B cell (primary cell): ENCODE measurements at regions not wholly inside any gene's neighbourhood (a gene's known extent, or its start where the extent isn't known, plus 50 kb on each side); places are given as distances from the start of the nearest gene placed in this dataset.

Source experiments
- ATAC-seq: fragments of 200-7000 bp; cut with Tn5 transposase; one replicate; pipeline ENCODE4 v1.10.0; 2021; ENCODE audit warnings: low read depth, mild to moderate bottlenecking, moderate number of reproducible peaks, moderate library complexity
- CTCF ChIA-PET: fragments of 350-600 bp; sonication (Branson Sonifier 250); formaldehyde crosslinking; loops from one replicate; lab custom pipeline; 2021; ENCODE audit warnings: antibody characterized with exemption, inconsistent platforms; lab: Charles Lee
- POLR2A ChIA-PET: fragments of 350-600 bp; sonication (Branson Sonifier 250); formaldehyde crosslinking; loops from one replicate; lab custom pipeline; 2021; ENCODE audit warnings: antibody characterized with exemption; lab: Charles Lee
- DNase-seq: peaks from one replicate; pipeline ENCODE4 v3.0.0; 2013
- H2AFZ ChIP-seq: 2 replicates; pipeline ENCODE4 v1.6.1; 2012; ENCODE audit warnings: mild to moderate bottlenecking, low read depth, low read length; ENCODE audit not compliant: insufficient read depth, poor library complexity, severe bottlenecking
- H3K27ac ChIP-seq, 2 donors: 1 replicate in 1 of 2; 2 replicates in 1 of 2; pipeline ENCODE4 v1.5.1; 2012 to 2013; ENCODE audit warnings: low read length in 2 of 2, mild to moderate bottlenecking in 2 of 2, moderate library complexity in 1 of 2
- H3K27me3 ChIP-seq, 4 experiments: fragments of 200-600 bp in 1 of 4; sonication (generic) in 1 of 4; replicated peaks in 1 of 4; 1 replicate in 2 of 4; 2 replicates in 2 of 4; pipeline versions ENCODE4 v1.6.1 to v1.7.0; 2013 to 2016; ENCODE audit warnings: low read length in 3 of 4, mild to moderate bottlenecking in 2 of 4, mixed read lengths in 1 of 4, moderate library complexity in 1 of 4; ENCODE audit not compliant: insufficient read depth in 4 of 4, control insufficient read depth in 3 of 4; ENCODE audit errors: control extremely low read depth in 1 of 4
- H3K36me3 ChIP-seq, 2 experiments: replicated peaks in 1 of 2; 1 replicate in 1 of 2; 2 replicates in 1 of 2; pipeline versions ENCODE4 v1.6.1 to v1.7.1; 2013; ENCODE audit warnings: low read length in 1 of 2; ENCODE audit not compliant: insufficient read depth in 2 of 2, control insufficient read depth in 1 of 2; ENCODE audit errors: control extremely low read depth in 1 of 2, extremely low read depth in 1 of 2
- H3K4me1 ChIP-seq, 2 donors: fragments of 200-600 bp in 1 of 2; sonication (generic) in 1 of 2; 1 replicate in 1 of 2; 2 replicates in 1 of 2; pipeline versions ENCODE4 v1.5.1 to v1.6.1; 2013 to 2017; ENCODE audit warnings: low read length in 2 of 2; ENCODE audit not compliant: control insufficient read depth in 2 of 2, insufficient read depth in 2 of 2
- H3K4me2 ChIP-seq: replicated peaks from 2 replicates; pipeline ENCODE3; 2012; ENCODE audit warnings: mild to moderate bottlenecking, low read depth, low read length; ENCODE audit not compliant: poor library complexity, severe bottlenecking
- H3K4me3 ChIP-seq, 5 experiments: fragments of 200-600 bp in 1 of 5; sonication (generic) in 1 of 5; 1 replicate in 3 of 5; 2 replicates in 2 of 5; pipeline versions ENCODE4 v1.5.1 to v1.7.0; 2011 to 2016; ENCODE audit warnings: low read length in 4 of 5, mild to moderate bottlenecking in 4 of 5, low read depth in 2 of 5, control low read depth in 1 of 5, moderate library complexity in 1 of 5; ENCODE audit not compliant: insufficient read depth in 1 of 5; ENCODE audit errors: control extremely low read depth in 1 of 5, extremely low read depth in 1 of 5
- H3K79me2 ChIP-seq: fragments of 200-600 bp; sonication (generic); one replicate; pipeline ENCODE4 v1.6.0; 2016; ENCODE audit warnings: low read length; ENCODE audit not compliant: control insufficient read depth, insufficient read depth
- H3K9ac ChIP-seq: fragments of 200-600 bp; sonication (generic); 2 replicates; pipeline ENCODE4 v1.6.1; 2017; ENCODE audit warnings: mild to moderate bottlenecking, low read length, moderate library complexity
- H3K9me3 ChIP-seq, 3 donors: one replicate each; pipeline versions ENCODE4 v1.6.1 to v1.7.1; 2013; ENCODE audit warnings: low read length in 2 of 3; ENCODE audit not compliant: control insufficient read depth in 2 of 3, insufficient read depth in 1 of 3; ENCODE audit errors: control extremely low read depth in 1 of 3
- H4K20me1 ChIP-seq: 2 replicates; pipeline ENCODE4 v1.6.0; 2012; ENCODE audit warnings: mild to moderate bottlenecking, low read length; ENCODE audit not compliant: insufficient read depth, control insufficient read depth, poor library complexity, severe bottlenecking
- H3K27ac Mint-ChIP-seq: one replicate; pipeline ENCODE4 v1.8.0; 2021; ENCODE audit warnings: mixed read lengths
- H3K27me3 Mint-ChIP-seq: one replicate; pipeline ENCODE4 v1.8.0; 2021; ENCODE audit warnings: mixed read lengths
- H3K4me1 Mint-ChIP-seq: one replicate; pipeline ENCODE4 v1.8.0; 2021; ENCODE audit warnings: mixed read lengths
- H3K4me3 Mint-ChIP-seq: one replicate; pipeline ENCODE4 v1.8.0; 2021; ENCODE audit warnings: mixed read lengths
- H3K9me3 Mint-ChIP-seq: one replicate; pipeline ENCODE4 v1.8.0; 2022; ENCODE audit warnings: mixed read lengths; ENCODE audit not compliant: insufficient read depth
- EZH2 ChIP-seq: IDR thresholded peaks from 2 replicates; pipeline ENCODE4 v1.6.1; 2012; ENCODE audit warnings: borderline replicate concordance, low read depth, mild to moderate bottlenecking, moderate library complexity, low read length; ENCODE audit not compliant: insufficient read depth, poor library complexity, severe bottlenecking
- WGBS: methylation state at CpG from one replicate; pipeline ENCODE4 v1.1.5; 2013; ENCODE audit warnings: missing lambda C conversion rate; ENCODE audit not compliant: insufficient coverage; 5-methylcytosine and 5-hydroxymethylcytosine counted together
- intact Hi-C: fragments of 100-400 bp; cut with micrococcal nuclease; formaldehyde crosslinking; loops from one replicate; pipeline ENCODE4 v1.10.0; 2022
- TF ChIP-seq, protein P1 (sequence below): fragments of 200-600 bp; IDR thresholded peaks from one replicate; pipeline ENCODE4 v1.8.0; 2022; ENCODE audit warnings: antibody characterized with exemption, mild to moderate bottlenecking

GRCh38 chr13:93023929-93024328, 202.7 kb upstream of the GPC6 start:
- no peak overlapping the region for H3K27ac ChIP-seq
- H3K27me3 ChIP-seq: no peaks in the 10 kb centered on the region
- Mint-ChIP-seq H3K27ac (no peak overlapping the region), H3K4me1 (no peaks in the 10 kb centered on the region), H3K27me3 (no peaks in the 10 kb centered on the region), H3K9me3 (peaks cover 3% of the 10 kb centered on the region), H3K4me3 (no peak overlapping the region)
- H3K9ac ChIP-seq: no peak overlapping the region
- no peak for TF ChIP-seq EZH2
- TF ChIP-seq, protein P1, sequence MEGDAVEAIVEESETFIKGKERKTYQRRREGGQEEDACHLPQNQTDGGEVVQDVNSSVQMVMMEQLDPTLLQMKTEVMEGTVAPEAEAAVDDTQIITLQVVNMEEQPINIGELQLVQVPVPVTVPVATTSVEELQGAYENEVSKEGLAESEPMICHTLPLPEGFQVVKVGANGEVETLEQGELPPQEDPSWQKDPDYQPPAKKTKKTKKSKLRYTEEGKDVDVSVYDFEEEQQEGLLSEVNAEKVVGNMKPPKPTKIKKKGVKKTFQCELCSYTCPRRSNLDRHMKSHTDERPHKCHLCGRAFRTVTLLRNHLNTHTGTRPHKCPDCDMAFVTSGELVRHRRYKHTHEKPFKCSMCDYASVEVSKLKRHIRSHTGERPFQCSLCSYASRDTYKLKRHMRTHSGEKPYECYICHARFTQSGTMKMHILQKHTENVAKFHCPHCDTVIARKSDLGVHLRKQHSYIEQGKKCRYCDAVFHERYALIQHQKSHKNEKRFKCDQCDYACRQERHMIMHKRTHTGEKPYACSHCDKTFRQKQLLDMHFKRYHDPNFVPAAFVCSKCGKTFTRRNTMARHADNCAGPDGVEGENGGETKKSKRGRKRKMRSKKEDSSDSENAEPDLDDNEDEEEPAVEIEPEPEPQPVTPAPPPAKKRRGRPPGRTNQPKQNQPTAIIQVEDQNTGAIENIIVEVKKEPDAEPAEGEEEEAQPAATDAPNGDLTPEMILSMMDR: no peak
- no peak overlapping the region for H3K4me2 ChIP-seq
- no peak for DNase-seq
- H3K36me3 ChIP-seq: no peaks in the 10 kb centered on the region
- intact Hi-C loops: no loop called here
- H3K4me3 ChIP-seq: no peak overlapping the region
- ChIA-PET CTCF (no interaction called here), POLR2A (no interaction called here)
- no peaks in the 10 kb centered on the region for H3K79me2 ChIP-seq
- peaks cover 0 to 3% (median 0%) of the 10 kb centered on the region in 3 donors for H3K9me3 ChIP-seq
- H3K4me1 ChIP-seq: no peaks in the 10 kb centered on the region
- no peak overlapping the region for H2AFZ ChIP-seq
- ATAC-seq: no peak
- WGBS: no CpG with 5 or more reads among the region's 1 CpG
- H4K20me1 ChIP-seq: no peaks in the 10 kb centered on the region

DNA sequence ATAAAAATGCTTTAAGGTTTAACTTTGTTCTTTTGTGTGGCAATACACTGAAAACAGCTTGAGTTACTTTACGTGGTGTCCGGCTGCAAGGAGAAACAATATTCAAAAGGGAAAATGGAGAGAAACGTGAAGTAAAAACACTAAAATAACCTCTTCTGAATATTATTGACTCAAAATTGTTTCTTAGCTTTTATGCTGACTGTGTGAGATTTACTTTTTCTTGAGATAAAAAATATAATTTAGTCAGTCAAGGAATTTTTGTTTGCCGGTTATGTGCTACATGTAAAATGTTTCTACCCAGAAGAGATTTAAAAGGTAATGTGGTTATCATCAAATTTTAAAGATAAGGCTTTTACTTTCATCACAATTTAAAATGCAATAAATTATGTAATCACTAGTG, 200.6 kb upstream of the GPC6 start:
- H3K36me3 ChIP-seq: no peaks in the 10 kb centered on the region
- ChIA-PET CTCF (no interaction called here), POLR2A (no interaction called here)
- no peak for ATAC-seq
- H3K79me2 ChIP-seq: no peaks in the 10 kb centered on the region
- no peaks in the 10 kb centered on the region for H3K4me1 ChIP-seq
- Mint-ChIP-seq H3K4me3 (no peak overlapping the region), H3K27ac (no peak overlapping the region), H3K4me1 (no peaks in the 10 kb centered on the region), H3K9me3 (peaks cover 2% of the 10 kb centered on the region), H3K27me3 (no peaks in the 10 kb centered on the region)
- peaks cover 0 to 1% (median 0%) of the 10 kb centered on the region in 3 donors for H3K9me3 ChIP-seq
- no CpG with 5 or more reads among the region's 4 CpGs for WGBS
- no peak overlapping the region for H3K4me2 ChIP-seq
- no peak for DNase-seq
- H4K20me1 ChIP-seq: no peaks in the 10 kb centered on the region
- no peak overlapping the region for H3K27ac ChIP-seq
- no peak overlapping the region for H2AFZ ChIP-seq
- no peak overlapping the region for H3K9ac ChIP-seq
- no peaks in the 10 kb centered on the region for H3K27me3 ChIP-seq
- no peak for TF ChIP-seq EZH2
- TF ChIP-seq, protein P1: no peak
- no peak overlapping the region for H3K4me3 ChIP-seq
- intact Hi-C loops: no loop called here
